ENCODE measurements at regions not wholly inside any gene's neighbourhood (a gene's known extent, or its start where the extent isn't known, plus 50 kb on each side); places are given as distances from the start of the nearest gene placed in this dataset.
A peak's percentile ranks its signal among the peaks of the same experiment; 100 is the strongest.

DNA sequence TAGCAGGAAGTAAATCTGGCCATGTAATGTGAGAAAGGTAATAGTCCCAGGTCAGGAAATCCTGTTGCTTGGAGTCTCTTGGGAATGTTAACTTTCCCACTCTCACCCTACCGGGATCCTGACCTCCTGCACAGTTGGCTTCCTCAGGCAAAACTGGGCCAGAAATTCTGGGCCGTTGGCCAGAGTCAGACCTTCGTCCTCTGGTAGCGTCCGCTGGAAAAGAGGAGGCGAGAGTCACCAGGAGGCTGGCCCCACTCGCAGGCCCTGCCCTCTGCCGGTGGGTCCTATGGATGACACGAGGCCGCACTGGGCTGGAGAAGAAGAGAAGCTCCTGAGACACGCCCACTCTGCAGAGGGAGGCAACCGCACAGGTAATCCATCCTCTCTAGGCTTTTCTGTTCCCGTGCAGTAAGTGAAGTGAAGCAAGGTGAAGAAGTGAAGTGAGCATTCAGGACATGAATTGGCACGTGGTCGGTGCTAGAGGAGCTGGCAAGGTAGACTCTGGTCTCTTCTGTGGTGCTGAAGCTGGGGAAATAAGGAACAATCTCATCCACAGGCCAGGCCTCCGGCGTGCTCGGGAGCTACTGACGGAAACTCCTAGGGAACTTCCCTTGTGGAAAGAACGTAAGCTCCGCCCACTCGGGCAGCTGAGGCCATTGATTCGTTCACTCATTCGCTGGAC, 182.7 kb upstream of the GLI2 start (continued):
- TF ChIP-seq, protein P1, sequence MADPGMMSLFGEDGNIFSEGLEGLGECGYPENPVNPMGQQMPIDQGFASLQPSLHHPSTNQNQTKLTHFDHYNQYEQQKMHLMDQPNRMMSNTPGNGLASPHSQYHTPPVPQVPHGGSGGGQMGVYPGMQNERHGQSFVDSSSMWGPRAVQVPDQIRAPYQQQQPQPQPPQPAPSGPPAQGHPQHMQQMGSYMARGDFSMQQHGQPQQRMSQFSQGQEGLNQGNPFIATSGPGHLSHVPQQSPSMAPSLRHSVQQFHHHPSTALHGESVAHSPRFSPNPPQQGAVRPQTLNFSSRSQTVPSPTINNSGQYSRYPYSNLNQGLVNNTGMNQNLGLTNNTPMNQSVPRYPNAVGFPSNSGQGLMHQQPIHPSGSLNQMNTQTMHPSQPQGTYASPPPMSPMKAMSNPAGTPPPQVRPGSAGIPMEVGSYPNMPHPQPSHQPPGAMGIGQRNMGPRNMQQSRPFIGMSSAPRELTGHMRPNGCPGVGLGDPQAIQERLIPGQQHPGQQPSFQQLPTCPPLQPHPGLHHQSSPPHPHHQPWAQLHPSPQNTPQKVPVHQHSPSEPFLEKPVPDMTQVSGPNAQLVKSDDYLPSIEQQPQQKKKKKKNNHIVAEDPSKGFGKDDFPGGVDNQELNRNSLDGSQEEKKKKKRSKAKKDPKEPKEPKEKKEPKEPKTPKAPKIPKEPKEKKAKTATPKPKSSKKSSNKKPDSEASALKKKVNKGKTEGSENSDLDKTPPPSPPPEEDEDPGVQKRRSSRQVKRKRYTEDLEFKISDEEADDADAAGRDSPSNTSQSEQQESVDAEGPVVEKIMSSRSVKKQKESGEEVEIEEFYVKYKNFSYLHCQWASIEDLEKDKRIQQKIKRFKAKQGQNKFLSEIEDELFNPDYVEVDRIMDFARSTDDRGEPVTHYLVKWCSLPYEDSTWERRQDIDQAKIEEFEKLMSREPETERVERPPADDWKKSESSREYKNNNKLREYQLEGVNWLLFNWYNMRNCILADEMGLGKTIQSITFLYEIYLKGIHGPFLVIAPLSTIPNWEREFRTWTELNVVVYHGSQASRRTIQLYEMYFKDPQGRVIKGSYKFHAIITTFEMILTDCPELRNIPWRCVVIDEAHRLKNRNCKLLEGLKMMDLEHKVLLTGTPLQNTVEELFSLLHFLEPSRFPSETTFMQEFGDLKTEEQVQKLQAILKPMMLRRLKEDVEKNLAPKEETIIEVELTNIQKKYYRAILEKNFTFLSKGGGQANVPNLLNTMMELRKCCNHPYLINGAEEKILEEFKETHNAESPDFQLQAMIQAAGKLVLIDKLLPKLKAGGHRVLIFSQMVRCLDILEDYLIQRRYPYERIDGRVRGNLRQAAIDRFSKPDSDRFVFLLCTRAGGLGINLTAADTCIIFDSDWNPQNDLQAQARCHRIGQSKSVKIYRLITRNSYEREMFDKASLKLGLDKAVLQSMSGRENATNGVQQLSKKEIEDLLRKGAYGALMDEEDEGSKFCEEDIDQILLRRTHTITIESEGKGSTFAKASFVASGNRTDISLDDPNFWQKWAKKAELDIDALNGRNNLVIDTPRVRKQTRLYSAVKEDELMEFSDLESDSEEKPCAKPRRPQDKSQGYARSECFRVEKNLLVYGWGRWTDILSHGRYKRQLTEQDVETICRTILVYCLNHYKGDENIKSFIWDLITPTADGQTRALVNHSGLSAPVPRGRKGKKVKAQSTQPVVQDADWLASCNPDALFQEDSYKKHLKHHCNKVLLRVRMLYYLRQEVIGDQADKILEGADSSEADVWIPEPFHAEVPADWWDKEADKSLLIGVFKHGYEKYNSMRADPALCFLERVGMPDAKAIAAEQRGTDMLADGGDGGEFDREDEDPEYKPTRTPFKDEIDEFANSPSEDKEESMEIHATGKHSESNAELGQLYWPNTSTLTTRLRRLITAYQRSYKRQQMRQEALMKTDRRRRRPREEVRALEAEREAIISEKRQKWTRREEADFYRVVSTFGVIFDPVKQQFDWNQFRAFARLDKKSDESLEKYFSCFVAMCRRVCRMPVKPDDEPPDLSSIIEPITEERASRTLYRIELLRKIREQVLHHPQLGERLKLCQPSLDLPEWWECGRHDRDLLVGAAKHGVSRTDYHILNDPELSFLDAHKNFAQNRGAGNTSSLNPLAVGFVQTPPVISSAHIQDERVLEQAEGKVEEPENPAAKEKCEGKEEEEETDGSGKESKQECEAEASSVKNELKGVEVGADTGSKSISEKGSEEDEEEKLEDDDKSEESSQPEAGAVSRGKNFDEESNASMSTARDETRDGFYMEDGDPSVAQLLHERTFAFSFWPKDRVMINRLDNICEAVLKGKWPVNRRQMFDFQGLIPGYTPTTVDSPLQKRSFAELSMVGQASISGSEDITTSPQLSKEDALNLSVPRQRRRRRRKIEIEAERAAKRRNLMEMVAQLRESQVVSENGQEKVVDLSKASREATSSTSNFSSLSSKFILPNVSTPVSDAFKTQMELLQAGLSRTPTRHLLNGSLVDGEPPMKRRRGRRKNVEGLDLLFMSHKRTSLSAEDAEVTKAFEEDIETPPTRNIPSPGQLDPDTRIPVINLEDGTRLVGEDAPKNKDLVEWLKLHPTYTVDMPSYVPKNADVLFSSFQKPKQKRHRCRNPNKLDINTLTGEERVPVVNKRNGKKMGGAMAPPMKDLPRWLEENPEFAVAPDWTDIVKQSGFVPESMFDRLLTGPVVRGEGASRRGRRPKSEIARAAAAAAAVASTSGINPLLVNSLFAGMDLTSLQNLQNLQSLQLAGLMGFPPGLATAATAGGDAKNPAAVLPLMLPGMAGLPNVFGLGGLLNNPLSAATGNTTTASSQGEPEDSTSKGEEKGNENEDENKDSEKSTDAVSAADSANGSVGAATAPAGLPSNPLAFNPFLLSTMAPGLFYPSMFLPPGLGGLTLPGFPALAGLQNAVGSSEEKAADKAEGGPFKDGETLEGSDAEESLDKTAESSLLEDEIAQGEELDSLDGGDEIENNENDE (IDR thresholded peaks at IDR 0.05; ENCODE audit: insufficient replicate concordance, low read length) = no peak
- no peak for TF ChIP-seq BACH1 (IDR thresholded peaks at IDR 0.05; ENCODE audit: low read length)
- TF ChIP-seq KDM4A (IDR thresholded peaks at IDR 0.05; ENCODE audit: low read depth, low read length, severe bottlenecking) = peak; percentile 72
- no peak for TF ChIP-seq CHD2 (IDR thresholded peaks at IDR 0.05; ENCODE audit: low read length)
- no peak for TF ChIP-seq BRCA1 (IDR thresholded peaks at IDR 0.05; ENCODE audit: low read depth, low read length)
- no peak for TF ChIP-seq MAFK (IDR thresholded peaks at IDR 0.05; ENCODE audit: low read depth, low read length)
- TF ChIP-seq RXRA (IDR thresholded peaks at IDR 0.05; ENCODE audit: insufficient read depth, low read depth, low read length) = no peak
- TF ChIP-seq GTF2F1 (IDR thresholded peaks at IDR 0.05; ENCODE audit: borderline replicate concordance, low read depth, low read length) = no peak
- TF ChIP-seq, protein P2, sequence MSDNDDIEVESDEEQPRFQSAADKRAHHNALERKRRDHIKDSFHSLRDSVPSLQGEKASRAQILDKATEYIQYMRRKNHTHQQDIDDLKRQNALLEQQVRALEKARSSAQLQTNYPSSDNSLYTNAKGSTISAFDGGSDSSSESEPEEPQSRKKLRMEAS (IDR thresholded peaks at IDR 0.05) = peak; percentile 89
